AG04450 (cell line): ENCODE measurements at regions not wholly inside any gene's neighbourhood (a gene's known extent, or its start where the extent isn't known, plus 50 kb on each side); places are given as distances from the start of the nearest gene placed in this dataset.

Source experiments
- CTCF ChIA-PET: fragments of 300-600, 350-600 bp; formaldehyde crosslinking; extraction: SDS; loops from one replicate; lab custom pipeline; 2022; ENCODE audit warnings: antibody characterized with exemption, inconsistent platforms; lab: Charles Lee
- POLR2A ChIA-PET: fragments of 350-600 bp; formaldehyde crosslinking; extraction: SDS; loops from one replicate; lab custom pipeline; 2021; ENCODE audit warnings: antibody characterized with exemption, inconsistent platforms; lab: Yijun Ruan, JAX
- DNase-seq: peaks from one replicate; pipeline ENCODE4 v3.0.0-alpha.2; 2011; ENCODE audit warnings: low read depth, low spot score
- H3K27ac ChIP-seq: one replicate; pipeline ENCODE4 v1.5.1; 2012; ENCODE audit warnings: low read depth, low read length, control low read depth
- H3K27me3 ChIP-seq: one replicate; pipeline ENCODE4 v1.6.0; 2012; ENCODE audit warnings: low read length; ENCODE audit not compliant: control insufficient read depth, insufficient read depth
- H3K4me3 ChIP-seq: 2 replicates; pipeline ENCODE4 v1.5.1; 2011; ENCODE audit warnings: mild to moderate bottlenecking, low read depth, low read length, control low read depth
- H3K9me3 ChIP-seq: 2 replicates; pipeline ENCODE4 v1.5.1; 2012; ENCODE audit warnings: low read length; ENCODE audit not compliant: control insufficient read depth, insufficient read depth
- CTCF ChIP-seq: IDR thresholded peaks from 2 replicates; pipeline ENCODE4 v1.5.1; 2011; ENCODE audit warnings: low read depth, low read length, control low read depth, inconsistent platforms

GRCh38 chr2:220077488-220077887 lies 450.1 kb downstream of the SLC4A3 start:
- no peak overlapping the region for H3K4me3 ChIP-seq
- no peaks in the 10 kb centered on the region for H3K9me3 ChIP-seq
- ChIA-PET POLR2A (no interaction called here), CTCF (no interaction called here)
- no peak for DNase-seq
- H3K27ac ChIP-seq = no peak overlapping the region
- H3K27me3 ChIP-seq = no peaks in the 10 kb centered on the region
- no peak for TF ChIP-seq CTCF

GRCh38 chr2:220078439-220078838 lies 451.0 kb downstream of the SLC4A3 start:
- no peak for TF ChIP-seq CTCF
- Histone ChIP-seq H3K4me3 (no peak overlapping the region), H3K27me3 (no peaks in the 10 kb centered on the region), H3K27ac (peak overlapping the region; percentile 25), H3K9me3 (no peaks in the 10 kb centered on the region)
- CTCF ChIA-PET = no interaction called here
- POLR2A ChIA-PET = no interaction called here
- DNase-seq = no peak

GRCh38 chr2:220079595-220079994 lies 452.2 kb downstream of the SLC4A3 start:
- no peak overlapping the region for H3K27ac ChIP-seq
- ChIA-PET CTCF (no interaction called here), POLR2A (no interaction called here)
- H3K9me3 ChIP-seq = no peaks in the 10 kb centered on the region
- no peak overlapping the region for H3K4me3 ChIP-seq
- DNase-seq = no peak
- H3K27me3 ChIP-seq = no peaks in the 10 kb centered on the region
- TF ChIP-seq CTCF = no peak

DNA sequence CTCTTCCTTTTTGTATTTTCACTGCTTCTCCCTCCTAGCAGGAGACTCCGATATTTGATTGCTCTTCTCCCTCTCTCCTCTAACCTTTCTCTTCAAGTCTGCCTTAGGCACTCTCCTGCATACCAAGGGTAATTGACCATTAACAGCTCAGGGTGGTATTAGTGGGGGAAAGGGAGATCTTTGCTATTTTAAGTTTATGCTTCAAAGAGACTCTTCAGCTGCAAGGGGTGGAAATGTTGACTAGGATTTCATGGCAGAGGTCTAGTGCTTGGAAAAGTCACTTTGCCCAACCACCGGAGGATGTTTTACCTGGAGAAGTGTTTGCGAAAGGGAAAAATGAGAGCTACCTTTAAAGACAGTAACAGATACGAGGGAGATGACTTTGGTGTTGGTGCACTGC lies 453.7 kb downstream of the SLC4A3 start:
- POLR2A ChIA-PET = no interaction called here
- Histone ChIP-seq H3K4me3 (no peak overlapping the region), H3K27ac (no peak overlapping the region), H3K27me3 (no peaks in the 10 kb centered on the region), H3K9me3 (no peaks in the 10 kb centered on the region)
- TF ChIP-seq CTCF = no peak
- CTCF ChIA-PET = interaction anchor here (0.6 to 0.9 kb wide), 2 partner anchors 10 to 238 kb away, joined by 3 to 7 read pairs; no protein-coding TSS in a partner anchor
- no peak for DNase-seq

- ChIA-PET CTCF (no interaction called here), POLR2A (no interaction called here)
- no peak for DNase-seq
- Histone ChIP-seq H3K27me3 (no peaks in the 10 kb centered on the region), H3K27ac (no peak overlapping the region), H3K4me3 (no peak overlapping the region), H3K9me3 (no peaks in the 10 kb centered on the region)
- TF ChIP-seq CTCF = no peak
Observed at GRCh38 chr2:220090050-220090449, 462.6 kb downstream of the SLC4A3 start.
